ENCODE measurements at regions not wholly inside any gene's neighbourhood (a gene's known extent, or its start where the extent isn't known, plus 50 kb on each side); places are given as distances from the start of the nearest gene placed in this dataset.
A peak's percentile ranks its signal among the peaks of the same experiment; 100 is the strongest.

- H2BK5ac ChIP-seq (ENCODE audit: low read depth, low read length, poor library complexity): no peak overlapping the region
- H3K4me2 ChIP-seq (ENCODE audit: low read length): no peak overlapping the region
- no peak overlapping the region for H4K91ac ChIP-seq (ENCODE audit: low read depth, low read length)
- H3K9me3 ChIP-seq (ENCODE audit: insufficient read depth, low read depth, low read length): no peaks in the 10 kb centered on the region
- no peaks in the 10 kb centered on the region for H3K27me3 ChIP-seq (ENCODE audit: insufficient read depth, low read length)
- DNase-seq: no peak
- no peak overlapping the region for H2AFZ ChIP-seq (ENCODE audit: insufficient read depth, low read length, poor library complexity)
- no peak overlapping the region for H3K9ac ChIP-seq (ENCODE audit: low read length)
- no peak overlapping the region for H2BK120ac ChIP-seq (ENCODE audit: insufficient read depth, low read length, poor library complexity)
- H4K12ac ChIP-seq (ENCODE audit: low read depth, low read length): no peak overlapping the region
- no peak overlapping the region for H3K18ac ChIP-seq (ENCODE audit: low read length)
- H3K36me3 ChIP-seq (ENCODE audit: control insufficient read depth in 1 of 2, insufficient read depth in 2 of 2, low read length in 2 of 2): no peaks in the 10 kb centered on the region
- no CpG with 5 or more reads among the region's 4 CpGs for WGBS (ENCODE audit: extremely low coverage, insufficient coverage, insufficient read length)
- H3K79me2 ChIP-seq (ENCODE audit: control insufficient read depth, insufficient read depth, low read length, poor library complexity): no peaks in the 10 kb centered on the region
- H3K23ac ChIP-seq (ENCODE audit: low read length): no peak overlapping the region
- no peak overlapping the region for H3K4ac ChIP-seq (ENCODE audit: low read depth, low read length)
- H3K4me1 ChIP-seq (ENCODE audit: control insufficient read depth in 1 of 2, insufficient read depth in 2 of 2, low read length in 2 of 2): peaks cover 14 to 19% of the 10 kb centered on the region in 2 experiments
- H2BK12ac ChIP-seq (ENCODE audit: low read length): no peak overlapping the region
- no peak overlapping the region for H2AK5ac ChIP-seq (ENCODE audit: low read length)
- H4K8ac ChIP-seq (ENCODE audit: low read depth, low read length): no peak overlapping the region
- H3K27ac ChIP-seq (ENCODE audit: low read depth, low read length): no peak overlapping the region
- H3K4me3 ChIP-seq (ENCODE audit: low read depth, low read length): no peak overlapping the region
- H3K14ac ChIP-seq (ENCODE audit: low read length): no peak overlapping the region
- H3K79me1 ChIP-seq (ENCODE audit: low read length): peaks cover 23% of the 10 kb centered on the region
Observed at GRCh38 chr5:56316299-56316994, 83.3 kb upstream of the ANKRD55 start.

- Histone ChIP-seq H2AK5ac (ENCODE audit: low read length) (no peak overlapping the region), H3K9ac (ENCODE audit: low read length) (no peak overlapping the region), H4K8ac (ENCODE audit: low read depth, low read length) (peak overlapping the region; percentile 53), H3K4ac (ENCODE audit: low read depth, low read length) (no peak overlapping the region), H3K9me3 (ENCODE audit: insufficient read depth, low read depth, low read length) (no peaks in the 10 kb centered on the region), H4K91ac (ENCODE audit: low read depth, low read length) (no peak overlapping the region), H4K12ac (ENCODE audit: low read depth, low read length) (no peak overlapping the region), H3K4me2 (ENCODE audit: low read length) (no peak overlapping the region), H2BK12ac (ENCODE audit: low read length) (peak overlapping the region; percentile 10), H2AFZ (ENCODE audit: insufficient read depth, low read length, poor library complexity) (no peak overlapping the region), H3K27ac (ENCODE audit: low read depth, low read length) (no peak overlapping the region), H3K23ac (ENCODE audit: low read length) (no peak overlapping the region), H3K79me2 (ENCODE audit: control insufficient read depth, insufficient read depth, low read length, poor library complexity) (no peaks in the 10 kb centered on the region), H3K79me1 (ENCODE audit: low read length) (peaks cover 15% of the 10 kb centered on the region), H3K18ac (ENCODE audit: low read length) (no peak overlapping the region), H3K36me3 (ENCODE audit: control insufficient read depth in 1 of 2, insufficient read depth in 2 of 2, low read length in 2 of 2) (no peaks in the 10 kb centered on the region), H2BK5ac (ENCODE audit: low read depth, low read length, poor library complexity) (no peak overlapping the region), H3K14ac (ENCODE audit: low read length) (peak overlapping the region; percentile 11), H3K27me3 (ENCODE audit: insufficient read depth, low read length) (no peaks in the 10 kb centered on the region), H3K4me3 (ENCODE audit: low read depth, low read length) (no peak overlapping the region), H2BK120ac (ENCODE audit: insufficient read depth, low read length, poor library complexity) (peak overlapping the region; percentile 26), H3K4me1 (ENCODE audit: control insufficient read depth in 1 of 2, insufficient read depth in 2 of 2, low read length in 2 of 2) (peaks cover 10 to 14% of the 10 kb centered on the region in 2 experiments)
- DNase-seq: peak in 1 of 2 donors; percentile 42
- no CpG with 5 or more reads among the region's 6 CpGs for WGBS (ENCODE audit: extremely low coverage, insufficient coverage, insufficient read length)
Observed at GRCh38 chr5:56314529-56314928, 81.4 kb upstream of the ANKRD55 start.

- H3K36me3 ChIP-seq (ENCODE audit: control insufficient read depth in 1 of 2, insufficient read depth in 2 of 2, low read length in 2 of 2): no peaks in the 10 kb centered on the region
- no peak overlapping the region for H3K14ac ChIP-seq (ENCODE audit: low read length)
- no peak overlapping the region for H3K23ac ChIP-seq (ENCODE audit: low read length)
- H4K8ac ChIP-seq (ENCODE audit: low read depth, low read length): no peak overlapping the region
- H3K9ac ChIP-seq (ENCODE audit: low read length): no peak overlapping the region
- H3K9me3 ChIP-seq (ENCODE audit: insufficient read depth, low read depth, low read length): no peaks in the 10 kb centered on the region
- no peak overlapping the region for H3K27ac ChIP-seq (ENCODE audit: low read depth, low read length)
- H3K18ac ChIP-seq (ENCODE audit: low read length): no peak overlapping the region
- no peak overlapping the region for H3K4me2 ChIP-seq (ENCODE audit: low read length)
- H2BK12ac ChIP-seq (ENCODE audit: low read length): peak overlapping the region; percentile 15
- no peak overlapping the region for H2BK5ac ChIP-seq (ENCODE audit: low read depth, low read length, poor library complexity)
- peaks cover 7 to 8% of the 10 kb centered on the region in 2 experiments for H3K4me1 ChIP-seq (ENCODE audit: control insufficient read depth in 1 of 2, insufficient read depth in 2 of 2, low read length in 2 of 2)
- DNase-seq: peak in 1 of 2 donors; percentile 38
- H2BK120ac ChIP-seq (ENCODE audit: insufficient read depth, low read length, poor library complexity): no peak overlapping the region
- peaks cover 10% of the 10 kb centered on the region for H3K79me1 ChIP-seq (ENCODE audit: low read length)
- H3K4ac ChIP-seq (ENCODE audit: low read depth, low read length): no peak overlapping the region
- H3K79me2 ChIP-seq (ENCODE audit: control insufficient read depth, insufficient read depth, low read length, poor library complexity): no peaks in the 10 kb centered on the region
- H3K4me3 ChIP-seq (ENCODE audit: low read depth, low read length): no peak overlapping the region
- H4K91ac ChIP-seq (ENCODE audit: low read depth, low read length): peak overlapping the region; percentile 10
- H4K12ac ChIP-seq (ENCODE audit: low read depth, low read length): no peak overlapping the region
- H2AFZ ChIP-seq (ENCODE audit: insufficient read depth, low read length, poor library complexity): no peak overlapping the region
- H2AK5ac ChIP-seq (ENCODE audit: low read length): no peak overlapping the region
- H3K27me3 ChIP-seq (ENCODE audit: insufficient read depth, low read length): no peaks in the 10 kb centered on the region
Observed at GRCh38 chr5:56313596-56313995, 80.5 kb upstream of the ANKRD55 start.

- H4K91ac ChIP-seq (ENCODE audit: low read depth, low read length): no peak overlapping the region
- DNase-seq: no peak
Observed at GRCh38 chr5:56313004-56313531, 79.9 kb upstream of the ANKRD55 start.

More at GRCh38 chr5:56313004-56313531, 79.9 kb upstream of the ANKRD55 start:
- no peaks in the 10 kb centered on the region for H3K27me3 ChIP-seq (ENCODE audit: insufficient read depth, low read length)
- H2BK5ac ChIP-seq (ENCODE audit: low read depth, low read length, poor library complexity): no peak overlapping the region
- H3K9ac ChIP-seq (ENCODE audit: low read length): no peak overlapping the region
- H3K4me2 ChIP-seq (ENCODE audit: low read length): no peak overlapping the region
- H3K79me2 ChIP-seq (ENCODE audit: control insufficient read depth, insufficient read depth, low read length, poor library complexity): no peaks in the 10 kb centered on the region
- no peak overlapping the region for H3K4ac ChIP-seq (ENCODE audit: low read depth, low read length)
- no peak overlapping the region for H4K12ac ChIP-seq (ENCODE audit: low read depth, low read length)
- H3K9me3 ChIP-seq (ENCODE audit: insufficient read depth, low read depth, low read length): no peaks in the 10 kb centered on the region
- peaks cover 7 to 8% of the 10 kb centered on the region in 2 experiments for H3K4me1 ChIP-seq (ENCODE audit: control insufficient read depth in 1 of 2, insufficient read depth in 2 of 2, low read length in 2 of 2)
- no peak overlapping the region for H4K8ac ChIP-seq (ENCODE audit: low read depth, low read length)
- H3K79me1 ChIP-seq (ENCODE audit: low read length): peaks cover 8% of the 10 kb centered on the region
- no peak overlapping the region for H3K14ac ChIP-seq (ENCODE audit: low read length)
- H2AFZ ChIP-seq (ENCODE audit: insufficient read depth, low read length, poor library complexity): no peak overlapping the region
- H3K4me3 ChIP-seq (ENCODE audit: low read depth, low read length): no peak overlapping the region
- no CpG with 5 or more reads among the region's 5 CpGs for WGBS (ENCODE audit: extremely low coverage, insufficient coverage, insufficient read length)
- H3K23ac ChIP-seq (ENCODE audit: low read length): no peak overlapping the region
- no peak overlapping the region for H2BK120ac ChIP-seq (ENCODE audit: insufficient read depth, low read length, poor library complexity)
- H2BK12ac ChIP-seq (ENCODE audit: low read length): no peak overlapping the region
- H3K36me3 ChIP-seq (ENCODE audit: control insufficient read depth in 1 of 2, insufficient read depth in 2 of 2, low read length in 2 of 2): no peaks in the 10 kb centered on the region
- H2AK5ac ChIP-seq (ENCODE audit: low read length): no peak overlapping the region
- H3K18ac ChIP-seq (ENCODE audit: low read length): no peak overlapping the region
- H3K27ac ChIP-seq (ENCODE audit: low read depth, low read length): no peak overlapping the region
